ENCODE measurements at regions not wholly inside any gene's neighbourhood (a gene's known extent, or its start where the extent isn't known, plus 50 kb on each side); places are given as distances from the start of the nearest gene placed in this dataset.

DNA sequence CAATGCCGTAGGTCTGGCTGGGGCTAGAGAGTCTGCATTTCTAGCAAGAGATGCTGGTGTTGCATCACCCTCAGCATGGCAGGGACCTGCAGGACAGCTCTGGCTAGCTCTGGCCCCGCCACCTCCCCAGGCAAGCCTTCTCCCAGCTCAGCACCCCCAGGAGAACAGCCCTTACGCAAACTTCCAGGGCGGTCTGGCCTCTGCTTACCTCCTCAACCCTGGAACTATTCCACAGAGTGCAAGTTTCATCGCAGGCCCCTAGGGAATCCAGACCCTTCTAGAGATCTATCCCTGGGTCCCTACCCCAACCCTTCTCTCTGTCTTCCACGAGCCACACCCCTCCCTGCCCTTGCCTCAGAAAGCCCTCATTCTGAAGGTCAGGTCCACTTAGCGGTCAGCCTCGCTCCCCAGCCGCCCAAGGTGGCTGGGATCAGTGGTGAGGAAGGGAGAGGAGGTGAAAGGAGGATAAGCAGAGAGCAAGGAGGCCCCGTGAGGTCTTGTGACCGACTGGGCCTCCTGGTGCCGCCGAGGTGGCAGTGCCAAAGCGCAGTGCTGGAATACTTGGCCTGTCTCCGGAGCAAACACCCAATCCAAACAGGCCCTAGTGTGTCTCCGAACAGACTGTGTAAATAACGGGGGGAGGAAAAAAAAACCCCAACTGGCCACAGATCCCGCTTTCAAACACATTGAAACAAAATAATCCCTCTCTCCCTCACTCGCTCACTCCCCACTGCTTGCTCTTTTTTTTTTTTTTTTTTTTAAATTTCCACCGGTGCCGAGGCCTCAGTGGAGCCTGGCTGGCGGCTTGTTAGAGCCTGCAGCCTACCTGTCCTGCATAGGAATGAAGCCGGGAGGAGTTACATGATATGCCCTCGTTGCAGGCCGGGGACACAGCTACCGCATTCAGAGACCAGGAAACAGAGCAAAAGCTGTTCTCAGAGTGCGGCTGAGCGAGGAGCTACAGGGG is 380.9 kb downstream of the SOX9 start:
- no peaks in the 10 kb centered on the region for H3K9me3 ChIP-seq
- DNase-seq: peak; percentile 47

DNA sequence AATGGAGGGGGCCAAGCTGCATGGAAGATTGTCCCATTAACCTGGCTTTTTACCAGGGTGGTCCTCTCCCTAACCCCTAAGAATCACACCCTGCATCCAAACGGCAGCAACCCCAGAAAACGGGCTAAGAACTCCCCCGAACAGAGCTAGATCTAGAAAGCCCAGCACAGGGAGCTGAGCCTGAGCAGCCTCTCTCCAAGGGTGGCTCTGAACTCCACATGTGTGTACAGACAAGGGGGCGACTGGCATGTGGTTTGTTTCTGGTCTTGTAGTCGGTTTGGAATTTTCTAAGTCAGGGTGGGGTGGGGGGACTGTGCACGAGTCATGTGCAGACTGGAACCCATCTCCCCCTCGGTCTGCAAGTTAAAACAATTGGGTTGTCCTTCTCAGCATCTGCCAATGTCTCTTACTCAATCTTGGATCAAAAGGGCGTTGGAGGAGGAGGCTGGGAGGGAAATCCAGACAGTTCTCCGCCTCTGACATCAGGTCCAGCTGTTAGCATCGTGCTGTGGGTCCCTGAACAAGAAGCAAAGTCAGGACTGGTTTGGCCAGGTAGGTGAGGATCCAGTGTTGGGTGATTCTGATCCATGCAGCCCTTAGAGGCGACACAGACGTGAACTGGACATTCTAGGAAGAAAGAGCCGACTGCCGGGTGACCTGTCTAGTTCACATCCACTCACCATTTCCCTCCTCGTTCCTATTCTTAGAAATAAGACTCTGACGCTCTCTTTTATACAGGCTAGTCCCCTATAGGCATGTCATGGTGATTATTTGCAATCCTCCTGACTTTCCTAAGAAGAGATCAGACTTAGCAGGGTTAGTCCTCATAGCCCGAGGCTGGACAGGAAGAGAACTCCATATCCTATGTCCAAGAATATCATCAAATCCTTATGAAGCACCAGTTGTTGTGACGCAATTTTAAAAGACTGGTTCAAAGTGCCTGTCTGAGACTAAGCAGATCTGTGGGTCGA is 381.8 kb downstream of the SOX9 start:
- intact Hi-C loops (cut with DNase I): no loop called here
- Histone ChIP-seq H3K36me3 (no peaks in the 10 kb centered on the region), H3K9ac (ENCODE audit: low read depth in 2 of 2, low read length in 2 of 2) (peak overlapping the region in 1 of 2 donors; percentile 12), H3K9me3 (no peaks in the 10 kb centered on the region), H3K27ac (peak overlapping the region; percentile 50), H3K4me1 (no peaks in the 10 kb centered on the region), H3K27me3 (no peaks in the 10 kb centered on the region), H3K4me3 (no peak overlapping the region)
- DNase-seq: peak; percentile 50
- TF ChIP-seq, protein P1, sequence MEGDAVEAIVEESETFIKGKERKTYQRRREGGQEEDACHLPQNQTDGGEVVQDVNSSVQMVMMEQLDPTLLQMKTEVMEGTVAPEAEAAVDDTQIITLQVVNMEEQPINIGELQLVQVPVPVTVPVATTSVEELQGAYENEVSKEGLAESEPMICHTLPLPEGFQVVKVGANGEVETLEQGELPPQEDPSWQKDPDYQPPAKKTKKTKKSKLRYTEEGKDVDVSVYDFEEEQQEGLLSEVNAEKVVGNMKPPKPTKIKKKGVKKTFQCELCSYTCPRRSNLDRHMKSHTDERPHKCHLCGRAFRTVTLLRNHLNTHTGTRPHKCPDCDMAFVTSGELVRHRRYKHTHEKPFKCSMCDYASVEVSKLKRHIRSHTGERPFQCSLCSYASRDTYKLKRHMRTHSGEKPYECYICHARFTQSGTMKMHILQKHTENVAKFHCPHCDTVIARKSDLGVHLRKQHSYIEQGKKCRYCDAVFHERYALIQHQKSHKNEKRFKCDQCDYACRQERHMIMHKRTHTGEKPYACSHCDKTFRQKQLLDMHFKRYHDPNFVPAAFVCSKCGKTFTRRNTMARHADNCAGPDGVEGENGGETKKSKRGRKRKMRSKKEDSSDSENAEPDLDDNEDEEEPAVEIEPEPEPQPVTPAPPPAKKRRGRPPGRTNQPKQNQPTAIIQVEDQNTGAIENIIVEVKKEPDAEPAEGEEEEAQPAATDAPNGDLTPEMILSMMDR (IDR thresholded peaks at IDR 0.05): no peak

More for the DNA sequence above, 380.9 kb downstream of the SOX9 start:
- peak overlapping the region; percentile 50 for H3K27ac ChIP-seq
- H3K4me1 ChIP-seq: no peaks in the 10 kb centered on the region
- H3K27me3 ChIP-seq: no peaks in the 10 kb centered on the region
- H3K36me3 ChIP-seq: no peaks in the 10 kb centered on the region
- intact Hi-C loops (cut with DNase I): no loop called here
- TF ChIP-seq, protein P1 (IDR thresholded peaks at IDR 0.05): no peak
- H3K4me3 ChIP-seq: no peak overlapping the region
- H3K9ac ChIP-seq (ENCODE audit: low read depth in 2 of 2, low read length in 2 of 2): peak overlapping the region in 1 of 2 donors; percentile 12

DNA sequence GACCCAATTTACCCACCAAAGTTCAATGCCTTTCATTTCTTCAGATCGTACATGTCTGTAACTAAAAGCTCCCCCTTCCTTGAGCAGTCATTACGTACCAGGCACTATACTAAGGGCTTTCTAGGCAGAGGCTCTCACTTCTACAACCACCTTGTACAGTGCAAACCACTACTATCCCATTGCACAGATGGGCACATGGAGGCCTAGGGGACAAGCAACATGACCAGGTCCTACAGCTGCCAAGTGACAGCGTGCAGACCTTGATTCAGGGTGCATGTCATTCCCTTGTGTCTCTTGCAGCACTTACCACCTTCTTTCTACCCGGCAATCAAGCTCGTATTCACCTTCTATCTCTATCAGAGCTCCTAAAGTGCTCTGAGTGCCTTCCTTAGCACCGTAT is 382.7 kb downstream of the SOX9 start:
- intact Hi-C loops (cut with DNase I): no loop called here
- TF ChIP-seq, protein P1 (IDR thresholded peaks at IDR 0.05): no peak
- Histone ChIP-seq H3K36me3 (no peaks in the 10 kb centered on the region), H3K27me3 (no peaks in the 10 kb centered on the region), H3K9ac (ENCODE audit: low read depth in 2 of 2, low read length in 2 of 2) (no peak overlapping the region), H3K4me1 (no peaks in the 10 kb centered on the region), H3K4me3 (no peak overlapping the region), H3K9me3 (no peaks in the 10 kb centered on the region), H3K27ac (no peak overlapping the region)
- DNase-seq: no peak

DNA sequence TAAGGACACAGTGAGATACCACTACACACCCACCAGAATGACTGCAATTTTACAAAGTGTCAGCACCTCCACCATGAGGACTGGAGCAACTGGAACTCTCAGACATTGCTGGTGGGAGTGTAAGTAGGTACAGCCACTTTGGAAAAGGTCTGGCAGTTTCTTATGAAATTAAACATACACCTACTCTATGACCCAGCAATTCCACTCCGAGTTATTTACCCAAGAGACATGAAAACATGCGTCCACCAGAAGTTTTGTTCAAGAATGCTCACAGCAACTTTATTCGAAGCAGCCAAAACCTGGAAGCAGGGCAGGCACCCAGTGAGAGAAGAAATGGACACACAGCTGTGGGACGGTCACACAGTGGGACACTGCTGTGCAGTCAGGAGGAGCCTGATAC is 384.0 kb downstream of the SOX9 start:
- no peaks in the 10 kb centered on the region for H3K36me3 ChIP-seq
- no peak overlapping the region for H3K9ac ChIP-seq (ENCODE audit: low read depth in 2 of 2, low read length in 2 of 2)
- H3K27ac ChIP-seq: no peak overlapping the region
- H3K9me3 ChIP-seq: no peaks in the 10 kb centered on the region
- no peaks in the 10 kb centered on the region for H3K4me1 ChIP-seq
- H3K4me3 ChIP-seq: no peak overlapping the region
- intact Hi-C loops (cut with DNase I): no loop called here
- no peaks in the 10 kb centered on the region for H3K27me3 ChIP-seq
- TF ChIP-seq, protein P1 (IDR thresholded peaks at IDR 0.05): no peak
- no peak for DNase-seq

DNA sequence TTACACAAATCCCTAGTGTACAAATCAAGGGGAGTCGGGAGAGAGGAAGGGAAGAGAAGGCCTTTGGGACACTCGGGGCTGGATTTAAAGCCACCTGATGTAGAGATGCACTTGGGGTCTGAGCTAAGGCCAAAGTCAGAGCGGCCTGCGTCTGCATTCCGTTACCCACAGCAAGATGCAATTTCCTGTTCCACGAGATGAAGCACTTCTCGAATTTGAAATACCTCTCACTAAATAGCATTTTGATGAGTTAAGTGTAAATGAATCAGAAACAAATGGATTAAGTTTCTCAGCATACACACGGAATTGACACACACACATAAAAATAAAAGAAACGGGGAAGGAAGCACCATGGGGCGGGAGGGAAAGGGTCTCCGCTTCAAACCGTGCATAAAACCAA is 386.0 kb downstream of the SOX9 start:
- Histone ChIP-seq H3K9ac (ENCODE audit: low read depth in 2 of 2, low read length in 2 of 2) (no peak overlapping the region), H3K27me3 (no peaks in the 10 kb centered on the region), H3K4me1 (no peaks in the 10 kb centered on the region), H3K36me3 (no peaks in the 10 kb centered on the region), H3K27ac (no peak overlapping the region), H3K4me3 (no peak overlapping the region), H3K9me3 (no peaks in the 10 kb centered on the region)
- TF ChIP-seq, protein P1 (IDR thresholded peaks at IDR 0.05): no peak
- intact Hi-C loops (cut with DNase I): no loop called here
- DNase-seq: no peak

Data from colonic mucosa (tissue), 4 donors.